Liver (tissue), 3 donors: ENCODE measurements at regions not wholly inside any gene's neighbourhood (a gene's known extent, or its start where the extent isn't known, plus 50 kb on each side); places are given as distances from the start of the nearest gene placed in this dataset.

Experiments
- CTCF ChIP-seq: fragments of 150-350 bp; IDR thresholded peaks from 2 replicates; pipeline ENCODE4 v1.5.1; 2017; ENCODE audit warnings: improper control_type of control experiment, low read depth, low read length; ENCODE audit not compliant: missing input control
- EGR1 ChIP-seq, 2 donors: IDR thresholded peaks; 2 replicates each; pipeline ENCODE4 v1.6.1; 2016 to 2018; ENCODE audit warnings: antibody characterized with exemption in 2 of 2, low read depth in 2 of 2
- JUND ChIP-seq, 2 donors: IDR thresholded peaks; 2 replicates each; pipeline ENCODE4 v1.6.1; 2016; ENCODE audit warnings: antibody characterized with exemption in 2 of 2
- MAX ChIP-seq: IDR thresholded peaks from 2 replicates; pipeline ENCODE4 v1.6.1; 2016; ENCODE audit warnings: antibody characterized with exemption
- RAD21 ChIP-seq, 2 donors: IDR thresholded peaks; 2 replicates each; pipeline ENCODE4 v1.6.1; 2016; ENCODE audit warnings: antibody characterized with exemption in 2 of 2, mild to moderate bottlenecking in 2 of 2
- SP1 ChIP-seq: IDR thresholded peaks from 2 replicates; pipeline ENCODE4 v1.6.1; 2018; ENCODE audit warnings: antibody characterized with exemption, mild to moderate bottlenecking
- TAF1 ChIP-seq: conservative IDR thresholded peaks from 2 replicates; pipeline ENCODE4 v1.6.1; 2016; ENCODE audit warnings: antibody characterized with exemption, mild to moderate bottlenecking
- YY1 ChIP-seq: IDR thresholded peaks from 2 replicates; pipeline ENCODE4 v1.6.1; 2016; ENCODE audit warnings: antibody characterized with exemption, mild to moderate bottlenecking
- ZBTB33 ChIP-seq: IDR thresholded peaks from 2 replicates; pipeline ENCODE4 v1.6.1; 2016; ENCODE audit warnings: antibody characterized with exemption
- TF ChIP-seq, protein P1 (sequence below): IDR thresholded peaks from 2 replicates; pipeline ENCODE4 v1.6.1; 2016; ENCODE audit warnings: antibody characterized with exemption, mild to moderate bottlenecking
- donor health status: healthy.
- donor health status: healthy.

GRCh38 chr1:199512037-199512710, 515.3 kb upstream of the NR5A2 start:
- no peak for TF ChIP-seq CTCF
- no peak for TF ChIP-seq JUND (IDR thresholded peaks at IDR 0.05)
- TF ChIP-seq, protein P1, sequence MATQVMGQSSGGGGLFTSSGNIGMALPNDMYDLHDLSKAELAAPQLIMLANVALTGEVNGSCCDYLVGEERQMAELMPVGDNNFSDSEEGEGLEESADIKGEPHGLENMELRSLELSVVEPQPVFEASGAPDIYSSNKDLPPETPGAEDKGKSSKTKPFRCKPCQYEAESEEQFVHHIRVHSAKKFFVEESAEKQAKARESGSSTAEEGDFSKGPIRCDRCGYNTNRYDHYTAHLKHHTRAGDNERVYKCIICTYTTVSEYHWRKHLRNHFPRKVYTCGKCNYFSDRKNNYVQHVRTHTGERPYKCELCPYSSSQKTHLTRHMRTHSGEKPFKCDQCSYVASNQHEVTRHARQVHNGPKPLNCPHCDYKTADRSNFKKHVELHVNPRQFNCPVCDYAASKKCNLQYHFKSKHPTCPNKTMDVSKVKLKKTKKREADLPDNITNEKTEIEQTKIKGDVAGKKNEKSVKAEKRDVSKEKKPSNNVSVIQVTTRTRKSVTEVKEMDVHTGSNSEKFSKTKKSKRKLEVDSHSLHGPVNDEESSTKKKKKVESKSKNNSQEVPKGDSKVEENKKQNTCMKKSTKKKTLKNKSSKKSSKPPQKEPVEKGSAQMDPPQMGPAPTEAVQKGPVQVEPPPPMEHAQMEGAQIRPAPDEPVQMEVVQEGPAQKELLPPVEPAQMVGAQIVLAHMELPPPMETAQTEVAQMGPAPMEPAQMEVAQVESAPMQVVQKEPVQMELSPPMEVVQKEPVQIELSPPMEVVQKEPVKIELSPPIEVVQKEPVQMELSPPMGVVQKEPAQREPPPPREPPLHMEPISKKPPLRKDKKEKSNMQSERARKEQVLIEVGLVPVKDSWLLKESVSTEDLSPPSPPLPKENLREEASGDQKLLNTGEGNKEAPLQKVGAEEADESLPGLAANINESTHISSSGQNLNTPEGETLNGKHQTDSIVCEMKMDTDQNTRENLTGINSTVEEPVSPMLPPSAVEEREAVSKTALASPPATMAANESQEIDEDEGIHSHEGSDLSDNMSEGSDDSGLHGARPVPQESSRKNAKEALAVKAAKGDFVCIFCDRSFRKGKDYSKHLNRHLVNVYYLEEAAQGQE: no peak
- no peak for TF ChIP-seq RAD21 (IDR thresholded peaks at IDR 0.05)
- TF ChIP-seq MAX: no peak
- TF ChIP-seq TAF1: no peak
- no peak for TF ChIP-seq SP1
- TF ChIP-seq YY1: no peak
- TF ChIP-seq ZBTB33: no peak
- no peak for TF ChIP-seq EGR1 (IDR thresholded peaks at IDR 0.05; ENCODE audit: low read depth in 2 of 2)
